Nephron (organoid): ENCODE measurements at regions not wholly inside any gene's neighbourhood (a gene's known extent, or its start where the extent isn't known, plus 50 kb on each side); places are given as distances from the start of the nearest gene placed in this dataset.

Experiments
- H3K27ac Mint-ChIP-seq, 3 experiments: 2 replicates each; pipeline ENCODE4 v1.8.0; 2020; ENCODE audit warnings: mixed read lengths in 3 of 3, mild to moderate bottlenecking in 2 of 3, moderate library complexity in 1 of 3
- H3K27me3 Mint-ChIP-seq: 2 replicates; pipeline ENCODE4 v1.8.0; 2021; ENCODE audit warnings: low read depth, mild to moderate bottlenecking, moderate library complexity, mixed read lengths
- H3K36me3 Mint-ChIP-seq: 2 replicates; pipeline ENCODE4 v1.8.0; 2020; ENCODE audit warnings: low read depth, mixed read lengths
- H3K4me1 Mint-ChIP-seq: 2 replicates; pipeline ENCODE4 v1.8.0; 2020; ENCODE audit warnings: mixed read lengths
- H3K4me3 Mint-ChIP-seq, 3 experiments: 2 replicates each; pipeline ENCODE4 v1.8.0; 2020; ENCODE audit warnings: mild to moderate bottlenecking in 3 of 3, mixed read lengths in 3 of 3, moderate library complexity in 2 of 3
- H3K9me3 Mint-ChIP-seq: 2 replicates; pipeline ENCODE4 v1.8.0; 2020; ENCODE audit warnings: mixed read lengths
- TF ChIP-seq, protein P1 (sequence below), 3 experiments: fragments of 200-600 bp; sonication (generic); IDR thresholded peaks; one replicate each; pipeline ENCODE4 v1.5.0; 2021; ENCODE audit warnings: antibody characterized with exemption in 3 of 3; ENCODE audit not compliant: unreplicated experiment in 3 of 3

DNA sequence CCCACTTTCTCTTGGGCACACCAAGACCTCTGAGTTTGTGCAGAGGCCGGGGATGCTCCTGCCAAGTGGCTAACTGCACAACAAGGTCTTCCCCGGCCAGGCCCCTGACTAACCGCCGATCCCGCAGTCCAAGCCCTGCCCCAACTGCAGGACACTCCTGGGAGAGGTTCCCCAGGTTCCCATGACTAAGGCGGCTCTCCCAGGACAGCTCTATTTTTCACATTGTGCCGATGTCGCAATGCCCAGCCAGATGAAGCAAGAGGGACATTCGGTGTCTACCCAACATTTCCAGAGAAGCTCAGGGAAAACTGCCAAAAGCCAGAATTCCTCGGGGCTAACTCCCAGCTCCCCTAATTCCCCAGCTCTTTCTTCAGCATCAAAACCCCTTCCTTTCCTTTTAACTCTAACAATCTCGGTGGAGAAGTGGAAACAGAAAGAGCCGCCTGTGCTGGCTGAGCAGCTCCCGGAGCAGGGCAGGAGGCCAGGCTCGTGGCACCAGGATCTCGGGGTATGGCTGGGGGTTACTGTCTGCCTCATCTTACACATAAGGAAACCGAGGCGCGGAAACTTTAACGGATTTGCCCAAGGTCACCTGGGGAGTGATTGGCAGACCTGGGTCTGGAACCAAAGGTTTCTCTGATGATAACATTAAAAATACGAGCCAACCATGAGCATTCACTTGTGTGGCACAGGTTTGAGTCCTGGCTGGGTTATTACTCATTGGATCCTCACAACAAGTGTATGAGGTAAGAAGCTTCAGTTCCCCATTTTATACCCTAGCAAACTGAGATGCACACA lies 318.2 kb downstream of the BCL11B start:
- Mint-ChIP-seq H3K27me3 (peaks cover 10% of the 10 kb centered on the region), H3K4me3 (no peak overlapping the region), H3K27ac (no peak overlapping the region), H3K36me3 (no peaks in the 10 kb centered on the region), H3K4me1 (peaks cover 18% of the 10 kb centered on the region), H3K9me3 (no peaks in the 10 kb centered on the region)
- TF ChIP-seq, protein P1, sequence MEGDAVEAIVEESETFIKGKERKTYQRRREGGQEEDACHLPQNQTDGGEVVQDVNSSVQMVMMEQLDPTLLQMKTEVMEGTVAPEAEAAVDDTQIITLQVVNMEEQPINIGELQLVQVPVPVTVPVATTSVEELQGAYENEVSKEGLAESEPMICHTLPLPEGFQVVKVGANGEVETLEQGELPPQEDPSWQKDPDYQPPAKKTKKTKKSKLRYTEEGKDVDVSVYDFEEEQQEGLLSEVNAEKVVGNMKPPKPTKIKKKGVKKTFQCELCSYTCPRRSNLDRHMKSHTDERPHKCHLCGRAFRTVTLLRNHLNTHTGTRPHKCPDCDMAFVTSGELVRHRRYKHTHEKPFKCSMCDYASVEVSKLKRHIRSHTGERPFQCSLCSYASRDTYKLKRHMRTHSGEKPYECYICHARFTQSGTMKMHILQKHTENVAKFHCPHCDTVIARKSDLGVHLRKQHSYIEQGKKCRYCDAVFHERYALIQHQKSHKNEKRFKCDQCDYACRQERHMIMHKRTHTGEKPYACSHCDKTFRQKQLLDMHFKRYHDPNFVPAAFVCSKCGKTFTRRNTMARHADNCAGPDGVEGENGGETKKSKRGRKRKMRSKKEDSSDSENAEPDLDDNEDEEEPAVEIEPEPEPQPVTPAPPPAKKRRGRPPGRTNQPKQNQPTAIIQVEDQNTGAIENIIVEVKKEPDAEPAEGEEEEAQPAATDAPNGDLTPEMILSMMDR (IDR thresholded peaks at IDR 0.05; ENCODE audit: unreplicated experiment in 3 of 3): no peak

DNA sequence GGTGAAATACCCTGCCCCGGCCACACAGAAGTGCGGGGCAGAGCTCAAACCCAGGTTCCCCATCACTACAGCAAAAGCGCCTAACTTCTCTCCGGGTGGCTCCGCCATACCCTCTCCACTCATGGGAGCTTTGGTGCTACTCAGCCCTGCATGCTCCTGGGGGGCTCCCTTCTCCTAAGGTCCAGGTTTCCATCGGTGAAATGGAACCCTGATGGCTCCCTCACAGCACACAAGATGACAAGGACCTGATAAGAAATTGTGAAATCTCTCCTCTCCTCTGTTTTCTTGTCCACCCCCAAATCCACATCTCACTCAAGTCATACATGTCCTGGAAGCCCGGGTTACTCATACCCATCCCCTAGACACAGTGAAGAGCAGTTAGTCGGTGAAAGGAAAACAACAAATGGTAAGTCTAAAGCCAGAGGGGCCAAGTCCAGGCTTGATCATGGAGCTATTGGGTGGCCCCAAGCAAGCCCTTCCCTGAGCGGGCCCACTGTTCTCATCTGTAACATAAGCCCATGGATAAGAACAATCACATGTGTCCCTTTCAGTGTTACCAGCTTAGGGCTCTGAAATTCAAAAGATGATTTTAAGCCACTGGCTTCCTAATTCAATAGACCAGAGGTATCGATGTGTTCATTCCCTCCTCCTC lies 317.5 kb downstream of the BCL11B start:
- Mint-ChIP-seq H3K36me3 (no peaks in the 10 kb centered on the region), H3K27me3 (peaks cover 10% of the 10 kb centered on the region), H3K9me3 (no peaks in the 10 kb centered on the region), H3K4me1 (peaks cover 13% of the 10 kb centered on the region), H3K4me3 (no peak overlapping the region), H3K27ac (no peak overlapping the region)
- TF ChIP-seq, protein P1 (IDR thresholded peaks at IDR 0.05; ENCODE audit: unreplicated experiment in 3 of 3): no peak

GRCh38 chr14:98955036-98955740 lies 316.8 kb downstream of the BCL11B start:
- no peaks in the 10 kb centered on the region for H3K36me3 Mint-ChIP-seq
- H3K4me1 Mint-ChIP-seq: peaks cover 14% of the 10 kb centered on the region
- H3K27ac Mint-ChIP-seq: no peak overlapping the region
- no peak overlapping the region for H3K4me3 Mint-ChIP-seq
- peaks cover 10% of the 10 kb centered on the region for H3K27me3 Mint-ChIP-seq
- TF ChIP-seq, protein P1 (IDR thresholded peaks at IDR 0.05; ENCODE audit: unreplicated experiment in 3 of 3): no peak
- no peaks in the 10 kb centered on the region for H3K9me3 Mint-ChIP-seq

GRCh38 chr14:98955741-98956070 lies 316.3 kb downstream of the BCL11B start:
- TF ChIP-seq, protein P1 (IDR thresholded peaks at IDR 0.05; ENCODE audit: unreplicated experiment in 3 of 3): no peak
- H3K27ac Mint-ChIP-seq: no peak overlapping the region
- H3K4me3 Mint-ChIP-seq: no peak overlapping the region
- no peaks in the 10 kb centered on the region for H3K9me3 Mint-ChIP-seq
- peaks cover 14% of the 10 kb centered on the region for H3K4me1 Mint-ChIP-seq
- H3K36me3 Mint-ChIP-seq: no peaks in the 10 kb centered on the region
- H3K27me3 Mint-ChIP-seq: peaks cover 10% of the 10 kb centered on the region

- Mint-ChIP-seq H3K4me3 (no peak overlapping the region), H3K27me3 (peaks cover 10% of the 10 kb centered on the region), H3K4me1 (peaks cover 14% of the 10 kb centered on the region), H3K27ac (no peak overlapping the region), H3K9me3 (no peaks in the 10 kb centered on the region), H3K36me3 (no peaks in the 10 kb centered on the region)
- TF ChIP-seq, protein P1 (IDR thresholded peaks at IDR 0.05; ENCODE audit: unreplicated experiment in 3 of 3): no peak
These were observed 315.8 kb downstream of the BCL11B start for GRCh38 chr14:98956181-98956580.
